ENCODE measurements at regions not wholly inside any gene's neighbourhood (a gene's known extent, or its start where the extent isn't known, plus 50 kb on each side); places are given as distances from the start of the nearest gene placed in this dataset.

DNA sequence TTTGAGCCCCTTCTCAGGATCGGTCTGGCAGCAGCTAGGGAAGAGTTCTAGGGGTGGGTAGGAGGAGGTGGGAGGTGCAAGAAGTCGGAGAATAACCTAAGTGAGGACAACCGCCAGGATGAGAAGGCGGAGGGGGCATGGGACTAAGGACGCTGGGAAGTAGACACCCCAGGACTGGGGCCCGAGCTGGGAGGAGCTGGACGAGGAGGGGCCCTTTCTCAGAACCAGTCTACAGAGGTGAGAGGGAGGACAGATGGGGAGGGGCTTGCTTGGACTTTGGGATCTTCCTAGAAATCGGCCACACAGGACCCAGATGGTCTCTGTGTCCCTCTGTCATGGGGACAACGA lies 90.0 kb upstream of the MYL10 start:
- no peak overlapping the region for H3K9ac ChIP-seq (ENCODE audit: low read length)
- H2BK5ac ChIP-seq (ENCODE audit: low read depth, low read length, poor library complexity, severe bottlenecking), result no peak overlapping the region
- peak overlapping the region in 1 of 2 experiments; percentile 23 for H2BK12ac ChIP-seq (ENCODE audit: low read length in 2 of 2)
- H2AK5ac ChIP-seq (ENCODE audit: low read length, severe bottlenecking), result peak overlapping the region; percentile 50
- H3K4me1 ChIP-seq (ENCODE audit: control insufficient read depth, insufficient read depth, low read depth, low read length), result peaks cover 13% of the 10 kb centered on the region
- no peak overlapping the region for H3K27ac ChIP-seq (ENCODE audit: low read length, poor library complexity, severe bottlenecking)
- no peaks in the 10 kb centered on the region for H3K36me3 ChIP-seq (ENCODE audit: control insufficient read depth in 1 of 2, insufficient read depth in 2 of 2, low read depth in 1 of 2, low read length in 2 of 2)
- peaks cover 4% of the 10 kb centered on the region for H3K9me3 ChIP-seq (ENCODE audit: control insufficient read depth, low read length)
- H4K8ac ChIP-seq (ENCODE audit: low read length), result peak overlapping the region; percentile 93
- H3K27me3 ChIP-seq (ENCODE audit: control insufficient read depth in 1 of 2, insufficient read depth in 1 of 2, low read length in 2 of 2), result peaks cover 0 to 14% of the 10 kb centered on the region in 2 experiments
- H3K4me2 ChIP-seq (ENCODE audit: low read length, poor library complexity, severe bottlenecking), result no peak overlapping the region
- peak overlapping the region; percentile 50 for H2BK15ac ChIP-seq (ENCODE audit: low read depth, poor library complexity, severe bottlenecking)
- H3K14ac ChIP-seq (ENCODE audit: low read length in 2 of 2), result no peak overlapping the region
- no peak overlapping the region for H3K4me3 ChIP-seq (ENCODE audit: insufficient read depth in 1 of 2, low read depth in 1 of 2, low read length in 2 of 2)
- H2AFZ ChIP-seq (ENCODE audit: low read depth, low read length), result no peak overlapping the region
- no peak overlapping the region for H4K91ac ChIP-seq (ENCODE audit: low read length)
- H2BK120ac ChIP-seq (ENCODE audit: low read depth, low read length), result no peak overlapping the region
- no peak for DNase-seq
- H3K79me1 ChIP-seq (replicated peaks; ENCODE audit: low read length, poor library complexity, severe bottlenecking), result no peaks in the 10 kb centered on the region
- 96% methylated on average over 8 of the region's 9 CpGs for whole genome bisulfite sequencing
- H3K23ac ChIP-seq (ENCODE audit: low read length in 2 of 2), result no peak overlapping the region
- peak overlapping the region in 1 of 2 experiments; percentile 70 for H3K18ac ChIP-seq (ENCODE audit: low read depth in 1 of 2, low read length in 2 of 2)
- H3K4ac ChIP-seq (ENCODE audit: low read depth in 1 of 2, low read length in 2 of 2), result peak overlapping the region in 1 of 2 experiments; percentile 0

GRCh38 chr7:101720324-101720723 lies 91.2 kb upstream of the MYL10 start:
- Histone ChIP-seq H2AK5ac (ENCODE audit: low read length, severe bottlenecking) (no peak overlapping the region), H4K8ac (ENCODE audit: low read length) (no peak overlapping the region), H3K9me3 (ENCODE audit: control insufficient read depth, low read length) (peaks cover 8% of the 10 kb centered on the region), H4K91ac (ENCODE audit: low read length) (no peak overlapping the region), H3K4me2 (ENCODE audit: low read length, poor library complexity, severe bottlenecking) (no peak overlapping the region), H3K18ac (ENCODE audit: low read depth in 1 of 2, low read length in 2 of 2) (no peak overlapping the region), H3K79me1 (replicated peaks; ENCODE audit: low read length, poor library complexity, severe bottlenecking) (no peaks in the 10 kb centered on the region), H2BK120ac (ENCODE audit: low read depth, low read length) (no peak overlapping the region), H3K9ac (ENCODE audit: low read length) (no peak overlapping the region), H3K14ac (ENCODE audit: low read length in 2 of 2) (no peak overlapping the region), H3K27me3 (ENCODE audit: control insufficient read depth in 1 of 2, insufficient read depth in 1 of 2, low read length in 2 of 2) (peaks cover 0 to 16% of the 10 kb centered on the region in 2 experiments), H2BK12ac (ENCODE audit: low read length in 2 of 2) (peak overlapping the region in 1 of 2 experiments; percentile 15), H3K4me1 (ENCODE audit: control insufficient read depth, insufficient read depth, low read depth, low read length) (peaks cover 13% of the 10 kb centered on the region), H3K4ac (ENCODE audit: low read depth in 1 of 2, low read length in 2 of 2) (no peak overlapping the region), H2AFZ (ENCODE audit: low read depth, low read length) (no peak overlapping the region), H3K36me3 (ENCODE audit: control insufficient read depth in 1 of 2, insufficient read depth in 2 of 2, low read depth in 1 of 2, low read length in 2 of 2) (no peaks in the 10 kb centered on the region), H3K23ac (ENCODE audit: low read length in 2 of 2) (no peak overlapping the region), H2BK15ac (ENCODE audit: low read depth, poor library complexity, severe bottlenecking) (no peak overlapping the region), H3K4me3 (ENCODE audit: insufficient read depth in 1 of 2, low read depth in 1 of 2, low read length in 2 of 2) (no peak overlapping the region), H2BK5ac (ENCODE audit: low read depth, low read length, poor library complexity, severe bottlenecking) (no peak overlapping the region), H3K27ac (ENCODE audit: low read length, poor library complexity, severe bottlenecking) (no peak overlapping the region)
- DNase-seq, result no peak
- 100% methylated on average over 4 of the region's 5 CpGs for WGBS

DNA sequence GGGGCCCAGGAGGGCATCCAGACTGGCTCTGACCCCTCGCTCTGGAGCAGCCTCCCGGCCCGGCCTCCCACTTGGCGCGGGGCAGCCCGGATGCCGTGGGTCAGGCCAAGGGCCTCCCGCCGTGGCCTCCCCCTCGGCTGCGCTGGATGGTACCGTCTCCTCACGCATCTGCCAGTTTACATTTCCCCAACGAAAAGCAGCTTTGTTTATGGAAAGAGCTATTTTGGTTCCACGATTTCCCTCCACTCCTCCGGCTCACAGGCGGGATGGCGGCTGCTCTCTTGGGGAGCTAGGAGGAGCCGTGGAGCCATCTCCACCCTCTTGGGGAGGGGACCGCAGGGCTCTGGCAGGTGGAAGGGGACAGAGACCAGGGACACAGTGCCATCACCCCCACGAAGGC lies 93.2 kb upstream of the MYL10 start:
- peaks cover 8% of the 10 kb centered on the region for H3K9me3 ChIP-seq (ENCODE audit: control insufficient read depth, low read length)
- H3K4me1 ChIP-seq (ENCODE audit: control insufficient read depth, insufficient read depth, low read depth, low read length), result peaks cover 13% of the 10 kb centered on the region
- H3K14ac ChIP-seq (ENCODE audit: low read length in 2 of 2), result no peak overlapping the region
- peak overlapping the region in 1 of 2 experiments; percentile 60 for H3K4ac ChIP-seq (ENCODE audit: low read depth in 1 of 2, low read length in 2 of 2)
- no peak overlapping the region for H3K9ac ChIP-seq (ENCODE audit: low read length)
- H3K4me2 ChIP-seq (ENCODE audit: low read length, poor library complexity, severe bottlenecking), result no peak overlapping the region
- H2BK12ac ChIP-seq (ENCODE audit: low read length in 2 of 2), result peak overlapping the region in 1 of 2 experiments; percentile 97
- no peaks in the 10 kb centered on the region for H3K79me1 ChIP-seq (replicated peaks; ENCODE audit: low read length, poor library complexity, severe bottlenecking)
- peaks cover 0 to 23% of the 10 kb centered on the region in 2 experiments for H3K27me3 ChIP-seq (ENCODE audit: control insufficient read depth in 1 of 2, insufficient read depth in 1 of 2, low read length in 2 of 2)
- peak overlapping the region; percentile 22 for H2BK120ac ChIP-seq (ENCODE audit: low read depth, low read length)
- H4K8ac ChIP-seq (ENCODE audit: low read length), result no peak overlapping the region
- DNase-seq, result peak; percentile 70
- H3K4me3 ChIP-seq (ENCODE audit: insufficient read depth in 1 of 2, low read depth in 1 of 2, low read length in 2 of 2), result no peak overlapping the region
- no peak overlapping the region for H3K27ac ChIP-seq (ENCODE audit: low read length, poor library complexity, severe bottlenecking)
- no peak overlapping the region for H2BK5ac ChIP-seq (ENCODE audit: low read depth, low read length, poor library complexity, severe bottlenecking)
- 68% methylated on average over 21 of the region's 21 CpGs for WGBS
- no peak overlapping the region for H2BK15ac ChIP-seq (ENCODE audit: low read depth, poor library complexity, severe bottlenecking)
- peak overlapping the region; percentile 32 for H2AFZ ChIP-seq (ENCODE audit: low read depth, low read length)
- H3K36me3 ChIP-seq (ENCODE audit: control insufficient read depth in 1 of 2, insufficient read depth in 2 of 2, low read depth in 1 of 2, low read length in 2 of 2), result no peaks in the 10 kb centered on the region
- peak overlapping the region; percentile 36 for H4K91ac ChIP-seq (ENCODE audit: low read length)
- no peak overlapping the region for H2AK5ac ChIP-seq (ENCODE audit: low read length, severe bottlenecking)
- H3K23ac ChIP-seq (ENCODE audit: low read length in 2 of 2), result no peak overlapping the region
- peak overlapping the region in 1 of 2 experiments; percentile 77 for H3K18ac ChIP-seq (ENCODE audit: low read depth in 1 of 2, low read length in 2 of 2)

- Histone ChIP-seq H3K27me3 (ENCODE audit: control insufficient read depth in 1 of 2, insufficient read depth in 1 of 2, low read length in 2 of 2) (peaks cover 0 to 23% of the 10 kb centered on the region in 2 experiments), H3K23ac (ENCODE audit: low read length in 2 of 2) (no peak overlapping the region), H2BK12ac (ENCODE audit: low read length in 2 of 2) (no peak overlapping the region), H3K4me3 (ENCODE audit: insufficient read depth in 1 of 2, low read depth in 1 of 2, low read length in 2 of 2) (no peak overlapping the region), H3K27ac (ENCODE audit: low read length, poor library complexity, severe bottlenecking) (no peak overlapping the region), H2BK15ac (ENCODE audit: low read depth, poor library complexity, severe bottlenecking) (no peak overlapping the region), H2AK5ac (ENCODE audit: low read length, severe bottlenecking) (no peak overlapping the region), H3K4me1 (ENCODE audit: control insufficient read depth, insufficient read depth, low read depth, low read length) (peaks cover under 1% of the 10 kb centered on the region), H2AFZ (ENCODE audit: low read depth, low read length) (no peak overlapping the region), H2BK120ac (ENCODE audit: low read depth, low read length) (no peak overlapping the region), H3K14ac (ENCODE audit: low read length in 2 of 2) (no peak overlapping the region), H3K4me2 (ENCODE audit: low read length, poor library complexity, severe bottlenecking) (no peak overlapping the region), H3K18ac (ENCODE audit: low read depth in 1 of 2, low read length in 2 of 2) (no peak overlapping the region), H2BK5ac (ENCODE audit: low read depth, low read length, poor library complexity, severe bottlenecking) (no peak overlapping the region), H3K9me3 (ENCODE audit: control insufficient read depth, low read length) (peaks cover 8% of the 10 kb centered on the region), H3K36me3 (ENCODE audit: control insufficient read depth in 1 of 2, insufficient read depth in 2 of 2, low read depth in 1 of 2, low read length in 2 of 2) (no peaks in the 10 kb centered on the region), H3K4ac (ENCODE audit: low read depth in 1 of 2, low read length in 2 of 2) (no peak overlapping the region), H4K8ac (ENCODE audit: low read length) (no peak overlapping the region), H4K91ac (ENCODE audit: low read length) (no peak overlapping the region), H3K9ac (ENCODE audit: low read length) (no peak overlapping the region), H3K79me1 (replicated peaks; ENCODE audit: low read length, poor library complexity, severe bottlenecking) (no peaks in the 10 kb centered on the region)
- no peak for DNase-seq
- WGBS, result 68% methylated on average over 1 of the region's 1 CpG
Observed at GRCh38 chr7:101723835-101724234, 93.6 kb upstream of the CUX1 start.
